ENCODE measurements at regions not wholly inside any gene's neighbourhood (a gene's known extent, or its start where the extent isn't known, plus 50 kb on each side); places are given as distances from the start of the nearest gene placed in this dataset.
"Not testable (repeated sequence)": the region's sequence is repeated elsewhere in the genome, so short reads cannot be mapped to it uniquely, and the experiment has no call there.

DNA sequence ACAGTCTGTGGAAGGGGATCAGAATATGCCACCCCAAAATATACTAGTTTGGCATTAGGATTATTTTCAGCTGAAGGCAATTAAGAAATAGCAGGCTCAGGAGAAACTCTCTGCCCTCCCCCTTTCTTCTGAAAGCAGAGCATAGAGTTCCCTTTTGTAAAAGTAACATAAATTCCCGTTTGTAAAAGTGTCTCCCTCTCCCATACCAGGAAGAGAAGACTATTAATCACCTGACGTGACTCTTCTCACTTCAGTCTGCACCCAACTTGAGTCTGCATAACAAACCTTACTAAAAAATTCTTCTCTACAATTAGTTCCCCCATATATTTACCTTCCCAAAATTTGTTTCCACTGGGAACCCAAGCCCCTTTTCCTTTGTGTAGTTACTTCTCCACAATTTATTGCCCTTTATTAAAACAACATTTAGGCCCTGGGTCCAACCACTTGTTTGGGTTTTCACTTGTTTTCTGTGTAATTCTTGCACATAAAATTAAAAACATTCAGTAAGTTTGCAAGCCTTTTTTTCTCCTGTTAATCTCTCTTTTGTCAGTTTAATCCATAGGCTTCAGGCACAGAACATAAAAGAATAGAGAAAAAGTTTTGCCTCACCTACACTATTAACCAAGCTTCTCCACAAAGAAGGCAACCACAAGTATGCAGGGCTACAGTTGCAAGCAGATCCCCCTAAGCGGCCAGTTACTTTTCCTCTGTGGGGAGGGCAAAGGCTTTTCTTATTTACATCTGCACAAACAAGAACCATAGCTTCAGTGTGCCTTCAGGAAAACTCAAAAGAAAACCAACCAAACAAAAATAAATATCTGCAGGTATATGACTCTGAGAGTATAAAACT lies 73.8 kb upstream of the EPCAM start:
- DNase-seq = no peak

GRCh38 chr2:47293976-47294375 lies 75.1 kb upstream of the EPCAM start:
- DNase-seq = no peak

- no peak for DNase-seq
Measured at GRCh38 chr2:47288864-47289263, 80.2 kb upstream of the EPCAM start.

DNA sequence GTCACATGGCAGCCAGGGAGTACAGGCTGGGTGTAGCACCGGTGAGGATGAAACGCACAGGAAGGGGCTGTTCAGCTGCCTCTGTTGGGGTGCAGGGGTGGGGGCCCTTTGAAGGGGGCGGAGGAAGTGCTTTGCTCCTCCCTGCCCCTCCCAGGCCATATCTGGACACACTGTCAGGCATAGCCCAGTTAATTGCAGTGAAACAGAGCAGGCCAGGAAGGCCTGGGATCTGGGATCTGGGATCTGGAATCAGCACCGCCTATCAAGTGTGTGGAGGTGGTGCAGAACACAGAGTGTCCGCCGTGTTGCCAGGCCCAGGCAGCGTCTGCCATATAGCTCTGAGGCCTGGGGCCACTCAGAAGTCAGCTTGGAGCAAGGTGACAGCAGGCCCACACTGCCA lies 85.5 kb upstream of the EPCAM start:
- no peak for DNase-seq

- no peak for DNase-seq
Measured at GRCh38 chr2:47282621-47283272, 86.4 kb upstream of the EPCAM start.

DNA sequence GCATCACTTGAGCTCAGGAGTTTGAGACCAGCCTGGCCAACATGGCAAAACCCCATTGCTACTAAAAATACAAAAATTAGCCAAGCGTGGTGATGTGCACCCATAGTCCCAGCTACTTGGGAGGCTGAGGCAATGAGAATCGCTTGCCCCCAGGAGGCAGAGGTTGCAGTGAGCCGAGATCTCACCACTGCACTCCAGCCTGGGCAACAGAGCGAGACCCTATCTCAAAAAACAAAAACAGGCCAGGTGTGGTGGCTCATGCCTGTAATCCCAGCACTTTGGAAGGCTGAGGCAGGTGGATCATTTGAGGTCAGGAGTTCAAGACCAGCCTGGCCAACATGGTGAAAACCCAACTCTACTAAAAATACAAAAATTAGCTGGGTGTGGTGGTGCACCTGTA lies 89.6 kb upstream of the EPCAM start:
- DNase-seq = not testable (repeated sequence)

GRCh38 chr2:47277987-47278386 lies 91.1 kb upstream of the EPCAM start:
- no peak for DNase-seq

- DNase-seq = no peak
Measured at GRCh38 chr2:47277187-47277586, 91.9 kb upstream of the EPCAM start.

DNA sequence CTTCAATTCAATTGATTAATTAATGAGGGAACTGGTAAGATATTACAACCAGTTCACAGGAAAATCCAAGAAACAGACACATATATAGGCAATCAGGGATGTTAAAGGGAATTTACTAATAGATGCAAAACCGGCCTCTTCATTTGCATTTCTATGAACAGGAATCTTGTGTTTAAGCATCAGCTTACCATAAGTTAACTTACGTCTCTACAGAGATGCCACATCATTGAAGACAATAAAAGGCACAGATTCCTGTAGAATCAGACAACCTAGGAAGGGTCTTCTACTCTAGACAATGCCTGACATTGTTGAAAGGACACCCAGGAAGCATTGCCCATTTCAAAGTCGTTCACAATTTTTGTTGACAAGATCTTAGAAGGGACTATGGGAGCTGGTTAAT lies 93.0 kb upstream of the EPCAM start:
- DNase-seq = no peak

DNA sequence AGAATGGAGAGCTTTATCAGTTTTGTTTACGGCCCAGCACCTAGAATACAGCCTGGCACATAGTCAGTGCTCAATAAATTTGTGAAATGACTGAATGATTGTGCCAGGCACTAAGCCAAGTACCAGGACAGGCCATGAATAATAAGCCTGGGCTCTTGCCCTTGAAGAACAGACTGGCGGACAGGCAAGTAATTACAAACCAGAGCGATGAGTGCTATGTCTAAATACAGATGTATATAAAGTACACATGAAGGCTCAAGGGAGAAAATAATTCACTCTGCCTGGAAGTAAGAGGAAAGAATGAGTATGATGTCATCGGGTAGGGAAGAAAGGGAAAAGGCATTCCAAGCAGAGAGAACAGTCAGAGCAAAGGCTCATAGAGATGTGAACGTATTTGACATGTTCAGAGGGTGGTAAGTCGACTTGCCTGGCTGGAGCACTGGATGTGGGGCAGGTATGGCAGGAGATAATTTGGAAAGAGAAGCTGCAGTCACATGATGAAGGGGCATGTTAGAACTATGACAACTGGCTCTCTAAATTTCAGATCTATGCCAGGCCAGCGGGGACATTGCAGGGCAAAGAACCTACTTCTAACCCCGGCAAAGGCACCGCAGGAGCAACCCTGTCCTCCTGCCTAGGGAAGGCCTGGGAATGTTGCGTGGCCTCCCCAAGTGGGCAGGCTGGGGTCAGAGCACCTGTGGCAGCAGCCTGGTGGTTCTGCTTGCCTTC lies 94.9 kb upstream of the EPCAM start:
- no peak for DNase-seq

DNA sequence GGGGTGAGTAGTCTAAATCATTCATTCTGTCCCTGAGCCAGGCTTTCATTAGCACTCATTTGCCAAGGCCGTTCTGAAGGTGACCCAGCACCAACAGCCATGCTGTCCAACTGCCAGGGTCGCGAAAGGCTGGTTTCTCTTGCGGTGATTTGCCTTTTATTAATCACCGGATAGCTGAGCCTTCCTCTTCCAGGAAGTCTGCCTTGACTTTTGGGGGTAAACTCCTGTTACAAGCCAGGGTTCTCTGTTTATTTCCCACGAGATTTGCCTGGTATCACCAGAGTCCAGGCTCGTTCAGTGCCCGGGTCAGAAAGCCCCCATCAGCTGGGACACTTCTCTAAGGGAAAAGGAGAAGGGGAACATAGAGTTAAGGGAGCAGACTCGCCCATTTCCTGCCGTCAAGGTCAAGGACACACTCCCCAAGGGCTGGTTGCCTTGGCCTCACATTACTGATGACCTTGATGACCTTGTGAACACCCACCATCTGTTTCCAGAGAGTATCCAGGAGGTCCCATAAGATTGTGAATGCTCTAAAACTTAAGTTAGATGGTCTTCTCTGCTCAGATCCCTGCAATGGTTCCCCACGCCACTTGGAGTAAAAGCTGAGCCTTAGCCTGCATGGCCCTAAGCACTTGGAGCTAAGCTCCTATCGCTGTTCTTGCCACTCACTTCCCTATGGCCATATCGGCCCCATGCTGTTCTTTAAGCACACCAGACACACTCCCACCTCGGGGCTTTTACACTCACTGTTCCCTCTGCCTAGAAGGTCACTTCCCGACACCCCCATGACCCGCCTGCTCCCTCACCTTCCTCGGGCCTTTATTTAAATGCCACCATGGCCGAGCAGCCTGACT lies 96.0 kb upstream of the EPCAM start:
- DNase-seq = no peak

DNA sequence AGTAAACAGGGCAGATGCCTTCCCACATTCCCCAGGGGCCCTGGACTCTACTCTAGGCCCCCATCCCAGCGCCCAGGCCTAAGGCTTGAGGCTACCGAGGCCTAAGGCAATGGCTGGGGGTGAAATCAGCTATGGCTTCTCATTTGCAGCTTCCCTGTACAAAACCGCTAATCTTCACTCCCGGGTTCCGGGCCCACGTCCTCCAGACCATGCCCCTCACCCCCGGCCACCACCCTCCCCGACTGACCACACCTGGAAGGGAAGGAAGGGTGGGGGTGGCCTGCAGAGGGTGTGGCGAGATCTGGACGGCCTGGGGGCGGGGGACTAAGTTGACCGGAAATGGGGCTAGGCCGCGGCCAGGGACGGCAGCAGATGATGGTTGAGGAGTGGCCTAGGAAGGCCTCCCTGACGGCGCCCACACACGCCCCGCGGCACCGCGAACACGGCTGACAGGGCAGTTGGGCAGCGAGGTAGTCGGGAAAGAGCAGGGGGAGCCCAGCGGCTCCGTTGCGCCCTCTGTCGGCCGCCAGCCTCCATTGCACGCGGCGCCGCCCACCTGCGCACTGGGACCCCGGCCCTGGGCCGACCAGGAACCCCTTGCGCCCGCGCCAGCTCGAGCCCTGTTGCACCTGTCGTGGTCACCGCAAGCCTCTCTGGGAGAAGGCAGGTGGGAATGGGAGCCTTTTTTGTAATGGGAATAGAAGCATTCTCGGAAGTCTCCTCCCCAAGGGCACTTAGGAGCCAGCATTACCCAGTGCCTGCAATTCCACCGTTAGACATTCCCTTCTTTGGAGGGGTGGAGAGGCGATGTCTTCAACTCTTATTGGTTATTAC lies 95.9 kb upstream of the CALM2 start:
- DNase-seq = peak; percentile 51

GRCh38 chr2:47271054-47272000 lies 95.0 kb upstream of the CALM2 start:
- DNase-seq = no peak

DNA sequence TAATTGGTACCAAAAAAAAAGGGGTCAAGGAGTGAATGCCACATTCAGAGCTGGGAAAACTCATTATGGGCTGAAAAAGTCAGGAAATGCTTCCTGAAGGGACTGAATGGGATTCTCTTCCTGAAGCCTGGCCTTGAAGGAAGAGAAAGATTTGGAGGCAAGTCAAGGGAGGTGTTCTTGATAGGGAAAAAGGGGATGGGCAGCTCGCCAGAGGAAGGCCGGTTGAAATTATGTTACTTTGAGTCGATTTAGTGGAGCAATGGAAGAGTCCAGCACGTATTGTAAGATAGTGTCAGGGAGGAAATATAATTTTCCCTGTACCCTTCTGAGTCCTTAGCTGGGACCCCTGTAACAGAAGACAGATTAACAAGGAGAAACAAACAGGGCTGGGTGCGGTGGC lies 94.1 kb upstream of the CALM2 start:
- no peak for DNase-seq

- DNase-seq = no peak
Measured at GRCh38 chr2:47269316-47270232, 93.3 kb upstream of the CALM2 start.

DNA sequence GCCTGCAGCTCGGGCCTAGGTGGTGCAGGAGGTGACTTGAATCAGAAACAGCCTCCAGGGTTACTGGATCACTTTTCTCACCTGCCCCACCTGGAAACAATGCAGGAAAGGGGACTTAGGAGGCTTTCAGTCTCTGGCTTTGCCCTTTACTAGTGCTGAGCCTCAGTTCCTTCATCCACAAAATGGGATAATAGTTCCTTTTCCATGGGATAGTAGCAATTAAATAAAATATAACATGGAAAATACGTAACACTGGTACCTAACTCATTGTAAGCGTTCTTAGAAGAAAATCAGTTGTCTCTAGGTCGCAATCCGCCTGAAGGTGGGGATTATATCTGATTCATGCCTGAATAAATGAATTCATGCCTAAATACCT lies 91.4 kb upstream of the CALM2 start:
- DNase-seq = no peak

- no peak for DNase-seq
Measured at GRCh38 chr2:47266939-47267710, 90.8 kb upstream of the CALM2 start.

GRCh38 chr2:47265751-47266231 lies 89.5 kb upstream of the CALM2 start:
- no peak for DNase-seq

GRCh38 chr2:47265158-47265557 lies 88.8 kb upstream of the CALM2 start:
- DNase-seq = no peak
